Neural progenitor cell (in vitro differentiated cells): ENCODE measurements at regions not wholly inside any gene's neighbourhood (a gene's known extent, or its start where the extent isn't known, plus 50 kb on each side); places are given as distances from the start of the nearest gene placed in this dataset.
"Not testable (repeated sequence)": the region's sequence is repeated elsewhere in the genome, so short reads cannot be mapped to it uniquely, and the experiment has no call there.

Source experiments
- DNase-seq: peaks from one replicate; pipeline ENCODE4 v3.0.0-alpha.2; 2016; ENCODE audit warnings: low spot score
- H2AFZ ChIP-seq: fragments of 200-600 bp; sonication (generic); replicated peaks from 2 replicates; pipeline ENCODE4 v1.6.1; 2016; ENCODE audit warnings: antibody characterized with exemption
- H3F3A ChIP-seq: fragments of 200-600 bp; sonication (generic); 2 replicates; pipeline ENCODE4 v1.6.1; 2016; ENCODE audit warnings: antibody characterized with exemption, low read depth
- H3K27ac ChIP-seq: fragments of 200-600 bp; sonication (generic); 2 replicates; pipeline ENCODE4 v1.5.1; 2016; ENCODE audit warnings: mild to moderate bottlenecking
- H3K27me3 ChIP-seq: fragments of 200-600 bp; sonication (generic); 2 replicates; pipeline ENCODE4 v1.6.1; 2016; ENCODE audit warnings: mild to moderate bottlenecking, moderate library complexity
- H3K36me3 ChIP-seq: fragments of 200-600 bp; sonication (generic); 2 replicates; pipeline ENCODE4 v1.5.1; 2016
- H3K4me1 ChIP-seq: fragments of 200-600 bp; sonication (generic); 2 replicates; pipeline ENCODE4 v1.6.1; 2016; ENCODE audit warnings: mixed run types
- H3K4me2 ChIP-seq: fragments of 200-600 bp; sonication (generic); 2 replicates; pipeline ENCODE4 v1.6.1; 2016
- H3K4me3 ChIP-seq: fragments of 200-600 bp; sonication (generic); 2 replicates; pipeline ENCODE4 v1.5.1; 2016
- H3K79me2 ChIP-seq: fragments of 200-600 bp; sonication (generic); 2 replicates; pipeline ENCODE4 v1.6.1; 2016; ENCODE audit warnings: low read depth
- H3K9ac ChIP-seq: fragments of 200-600 bp; sonication (generic); 2 replicates; pipeline ENCODE4 v1.6.1; 2016
- H3K9me3 ChIP-seq: fragments of 200-600 bp; sonication (generic); 2 replicates; pipeline ENCODE4 v1.5.1; 2016; ENCODE audit warnings: low read depth
- H4K20me1 ChIP-seq: fragments of 200-600 bp; sonication (generic); 2 replicates; pipeline ENCODE4 v1.6.1; 2016; ENCODE audit warnings: low read depth
- H3K27ac Mint-ChIP-seq: 3 replicates; pipeline ENCODE4 v1.8.0; 2021; ENCODE audit warnings: mixed read lengths
- H3K27me3 Mint-ChIP-seq: 2 replicates; pipeline ENCODE4 v1.8.0; 2022; ENCODE audit warnings: low read depth, mild to moderate bottlenecking, inconsistent platforms, moderate library complexity, mixed read lengths; ENCODE audit not compliant: insufficient read depth
- H3K36me3 Mint-ChIP-seq: 3 replicates; pipeline ENCODE4 v1.8.0; 2021; ENCODE audit warnings: mixed read lengths
- H3K4me1 Mint-ChIP-seq: 3 replicates; pipeline ENCODE4 v1.8.0; 2021; ENCODE audit warnings: mixed read lengths
- H3K4me3 Mint-ChIP-seq: 3 replicates; pipeline ENCODE4 v1.8.0; 2021; ENCODE audit warnings: mild to moderate bottlenecking, moderate library complexity, mixed read lengths
- H3K9me3 Mint-ChIP-seq: 3 replicates; pipeline ENCODE4 v1.8.0; 2020; ENCODE audit warnings: mixed read lengths
- CTCF ChIP-seq: fragments of 200-600 bp; sonication (generic); IDR thresholded peaks from 2 replicates; pipeline ENCODE4 v1.5.1; 2017; ENCODE audit warnings: antibody characterized with exemption, mild to moderate bottlenecking
- EZH2 ChIP-seq: fragments of 200-600 bp; sonication (generic); IDR thresholded peaks from 2 replicates; pipeline ENCODE4 v1.6.1; 2017; ENCODE audit warnings: antibody characterized with exemption, mild to moderate bottlenecking, moderate library complexity
- EZH2phosphoT487 ChIP-seq: fragments of 200-600 bp; sonication (generic); IDR thresholded peaks from 2 replicates; pipeline ENCODE4 v1.6.1; 2017; ENCODE audit warnings: antibody characterized with exemption

- no peaks in the 10 kb centered on the region for H4K20me1 ChIP-seq
- H3K27me3 ChIP-seq = no peaks in the 10 kb centered on the region
- TF ChIP-seq EZH2phosphoT487 (no peak), CTCF (no peak), EZH2 (no peak)
- no peaks in the 10 kb centered on the region for H3K4me1 Mint-ChIP-seq
- H2AFZ ChIP-seq = no peak overlapping the region
- no peak overlapping the region for H3K27ac ChIP-seq
- no peaks in the 10 kb centered on the region for H3F3A ChIP-seq
- no peaks in the 10 kb centered on the region for H3K9me3 Mint-ChIP-seq
- H3K79me2 ChIP-seq = no peaks in the 10 kb centered on the region
- H3K36me3 ChIP-seq = no peaks in the 10 kb centered on the region
- H3K4me3 ChIP-seq = no peak overlapping the region
- no peaks in the 10 kb centered on the region for H3K27me3 Mint-ChIP-seq
- H3K4me3 Mint-ChIP-seq = no peak overlapping the region
- H3K36me3 Mint-ChIP-seq = no peaks in the 10 kb centered on the region
- no peak overlapping the region for H3K4me2 ChIP-seq
- DNase-seq = no peak
- H3K9ac ChIP-seq = no peak overlapping the region
- H3K9me3 ChIP-seq = no peaks in the 10 kb centered on the region
- H3K4me1 ChIP-seq = no peaks in the 10 kb centered on the region
- H3K27ac Mint-ChIP-seq = no peak overlapping the region
Measured at GRCh38 chr7:12013983-12014382, 182.0 kb upstream of the THSD7A start.

GRCh38 chr7:12016439-12016838 is 184.4 kb upstream of the THSD7A start:
- Mint-ChIP-seq H3K4me1 (no peaks in the 10 kb centered on the region), H3K9me3 (no peaks in the 10 kb centered on the region), H3K27me3 (no peaks in the 10 kb centered on the region), H3K27ac (no peak overlapping the region), H3K4me3 (no peak overlapping the region), H3K36me3 (no peaks in the 10 kb centered on the region)
- Histone ChIP-seq H3K9ac (no peak overlapping the region), H3F3A (no peaks in the 10 kb centered on the region), H3K4me2 (no peak overlapping the region), H3K27me3 (no peaks in the 10 kb centered on the region), H3K79me2 (no peaks in the 10 kb centered on the region), H2AFZ (no peak overlapping the region), H4K20me1 (no peaks in the 10 kb centered on the region), H3K9me3 (no peaks in the 10 kb centered on the region), H3K27ac (no peak overlapping the region), H3K36me3 (no peaks in the 10 kb centered on the region), H3K4me1 (no peaks in the 10 kb centered on the region), H3K4me3 (no peak overlapping the region)
- TF ChIP-seq EZH2phosphoT487 (no peak), EZH2 (no peak), CTCF (no peak)
- DNase-seq = no peak

GRCh38 chr7:12017046-12017445 is 185.0 kb upstream of the THSD7A start:
- Mint-ChIP-seq H3K9me3 (no peaks in the 10 kb centered on the region), H3K27ac (no peak overlapping the region), H3K4me3 (no peak overlapping the region), H3K27me3 (no peaks in the 10 kb centered on the region), H3K4me1 (no peaks in the 10 kb centered on the region), H3K36me3 (no peaks in the 10 kb centered on the region)
- Histone ChIP-seq H3K4me3 (no peak overlapping the region), H2AFZ (no peak overlapping the region), H3K79me2 (no peaks in the 10 kb centered on the region), H3K27me3 (no peaks in the 10 kb centered on the region), H3K9me3 (no peaks in the 10 kb centered on the region), H3F3A (no peaks in the 10 kb centered on the region), H3K9ac (no peak overlapping the region), H4K20me1 (no peaks in the 10 kb centered on the region), H3K4me2 (no peak overlapping the region), H3K27ac (no peak overlapping the region), H3K36me3 (no peaks in the 10 kb centered on the region), H3K4me1 (no peaks in the 10 kb centered on the region)
- DNase-seq = no peak
- no peak for TF ChIP-seq EZH2phosphoT487
- no peak for TF ChIP-seq CTCF
- TF ChIP-seq EZH2 = no peak

GRCh38 chr7:12022011-12022410 is 189.1 kb upstream of the TMEM106B start:
- not testable (repeated sequence) for H3K36me3 ChIP-seq, H3K9me3 Mint-ChIP-seq, H3K4me3 ChIP-seq, H3K4me2 ChIP-seq, H3K27ac Mint-ChIP-seq, H3K36me3 Mint-ChIP-seq, H3K4me3 Mint-ChIP-seq, H3K27ac ChIP-seq, H3K27me3 Mint-ChIP-seq, H3K79me2 ChIP-seq, H3K4me1 Mint-ChIP-seq, DNase-seq, H3F3A ChIP-seq, H3K4me1 ChIP-seq, H3K9me3 ChIP-seq, H3K9ac ChIP-seq, H2AFZ ChIP-seq, H4K20me1 ChIP-seq, H3K27me3 ChIP-seq
